Liver (tissue), 8 donors: ENCODE measurements at regions not wholly inside any gene's neighbourhood (a gene's known extent, or its start where the extent isn't known, plus 50 kb on each side); places are given as distances from the start of the nearest gene placed in this dataset.
A peak's percentile ranks its signal among the peaks of the same experiment; 100 is the strongest.

ENCODE experiments used
- DNase-seq: peaks from one replicate; pipeline ENCODE4 v3.0.0-alpha.2; 2017; ENCODE audit warnings: low spot score
- H3K27ac ChIP-seq, 2 donors: one replicate each; pipeline ENCODE4 v1.7.0; 2013; ENCODE audit warnings: inconsistent platforms in 2 of 2, low read length in 2 of 2, control low read depth in 1 of 2, low read depth in 1 of 2, mild to moderate bottlenecking in 1 of 2
- H3K27me3 ChIP-seq, 4 donors: one replicate each; pipeline versions ENCODE4 v1.6.1 to v1.7.0; 2013; ENCODE audit warnings: low read length in 3 of 4, inconsistent platforms in 1 of 4, mild to moderate bottlenecking in 1 of 4, moderate library complexity in 1 of 4; ENCODE audit not compliant: control insufficient read depth in 4 of 4, insufficient read depth in 4 of 4
- H3K36me3 ChIP-seq, 4 donors: one replicate each; pipeline versions ENCODE4 v1.6.1 to v1.7.0; 2013; ENCODE audit warnings: low read length in 3 of 4, mild to moderate bottlenecking in 3 of 4, low read depth in 1 of 4, moderate library complexity in 1 of 4; ENCODE audit not compliant: control insufficient read depth in 4 of 4, insufficient read depth in 3 of 4
- H3K4me1 ChIP-seq, 4 donors: one replicate each; pipeline versions ENCODE4 v1.6.1 to v1.7.0; 2013; ENCODE audit warnings: low read length in 3 of 4, mild to moderate bottlenecking in 3 of 4, moderate library complexity in 1 of 4; ENCODE audit not compliant: control insufficient read depth in 4 of 4, insufficient read depth in 4 of 4
- H3K4me3 ChIP-seq, 3 donors: one replicate each; pipeline versions ENCODE4 v1.6.1 to v1.7.0; 2013; ENCODE audit warnings: low read length in 3 of 3, control low read depth in 1 of 3, low read depth in 1 of 3, mild to moderate bottlenecking in 1 of 3
- H3K9ac ChIP-seq, 2 donors: one replicate each; pipeline ENCODE4 v1.7.0; 2013; ENCODE audit warnings: low read length in 2 of 2, mild to moderate bottlenecking in 2 of 2, moderate library complexity in 2 of 2, control low read depth in 1 of 2, low read depth in 1 of 2
- H3K9me3 ChIP-seq, 4 donors: one replicate each; pipeline versions ENCODE4 v1.6.1 to v1.7.0; 2013; ENCODE audit warnings: low read length in 3 of 4; ENCODE audit not compliant: control insufficient read depth in 4 of 4
- EGR1 ChIP-seq, 2 donors: IDR thresholded peaks; 2 replicates each; pipeline ENCODE4 v1.6.1; 2016 to 2018; ENCODE audit warnings: antibody characterized with exemption in 2 of 2, low read depth in 2 of 2
- FOXA1 ChIP-seq: IDR thresholded peaks from 2 replicates; pipeline ENCODE4 v1.6.1; 2016; ENCODE audit warnings: antibody characterized with exemption
- FOXA2 ChIP-seq: IDR thresholded peaks from 2 replicates; pipeline ENCODE4 v1.6.1; 2016; ENCODE audit warnings: antibody characterized with exemption
- GABPA ChIP-seq, 2 donors: IDR thresholded peaks in 1 of 2; conservative IDR thresholded peaks in 1 of 2; 2 replicates each; pipeline ENCODE4 v1.6.1; 2016; ENCODE audit warnings: antibody characterized with exemption in 2 of 2, mild to moderate bottlenecking in 1 of 2, moderate library complexity in 1 of 2
- HNF4A ChIP-seq, 2 donors: conservative IDR thresholded peaks; 2 replicates each; pipeline ENCODE4 v1.6.1; 2016; ENCODE audit warnings: antibody characterized with exemption in 2 of 2, mild to moderate bottlenecking in 2 of 2
- HNF4G ChIP-seq: IDR thresholded peaks from 2 replicates; pipeline ENCODE4 v1.6.1; 2016; ENCODE audit warnings: antibody characterized with exemption
- JUND ChIP-seq, 2 donors: IDR thresholded peaks; 2 replicates each; pipeline ENCODE4 v1.6.1; 2016; ENCODE audit warnings: antibody characterized with exemption in 2 of 2
- NR2F2 ChIP-seq: IDR thresholded peaks from 2 replicates; pipeline ENCODE4 v1.6.1; 2016; ENCODE audit warnings: antibody characterized with exemption
- RAD21 ChIP-seq, 2 donors: IDR thresholded peaks; 2 replicates each; pipeline ENCODE4 v1.6.1; 2016; ENCODE audit warnings: antibody characterized with exemption in 2 of 2, mild to moderate bottlenecking in 2 of 2
- RXRA ChIP-seq, 2 donors: IDR thresholded peaks; 2 replicates each; pipeline ENCODE4 v1.6.1; 2017 to 2018; ENCODE audit warnings: antibody characterized with exemption in 2 of 2, mild to moderate bottlenecking in 1 of 2
- SP1 ChIP-seq: IDR thresholded peaks from 2 replicates; pipeline ENCODE4 v1.6.1; 2018; ENCODE audit warnings: antibody characterized with exemption, mild to moderate bottlenecking
- YY1 ChIP-seq: IDR thresholded peaks from 2 replicates; pipeline ENCODE4 v1.6.1; 2016; ENCODE audit warnings: antibody characterized with exemption, mild to moderate bottlenecking
- WGBS: extraction: QIAGEN DNeasy Blood & Tissue Kit; methylation state at CpG from one replicate; pipeline ENCODE4 v1.1.7; 2013; 5-methylcytosine and 5-hydroxymethylcytosine counted together
- TF ChIP-seq, protein P1 (sequence below): fragments of 150-350 bp; IDR thresholded peaks from 2 replicates; pipeline ENCODE4 v1.5.1; 2017; ENCODE audit warnings: improper control_type of control experiment, low read depth, low read length; ENCODE audit not compliant: missing input control
- TF ChIP-seq, protein P2 (sequence below): IDR thresholded peaks from 2 replicates; pipeline ENCODE4 v1.6.1; 2016; ENCODE audit warnings: antibody characterized with exemption
- TF ChIP-seq, protein P3 (sequence below): IDR thresholded peaks from 2 replicates; pipeline ENCODE4 v1.6.1; 2016; ENCODE audit warnings: antibody characterized with exemption, mild to moderate bottlenecking
- TF ChIP-seq, protein P4 (sequence below): IDR thresholded peaks from 2 replicates; pipeline ENCODE4 v1.6.1; 2016; ENCODE audit warnings: antibody characterized with exemption
- TF ChIP-seq, protein P5 (sequence below): IDR thresholded peaks from 2 replicates; pipeline ENCODE4 v1.6.1; 2016; ENCODE audit warnings: antibody characterized with exemption
- donor health status: healthy.
- donor health status: healthy.
- donor health status: healthy.
- donor health status: healthy.
- donor health status: healthy.

DNA sequence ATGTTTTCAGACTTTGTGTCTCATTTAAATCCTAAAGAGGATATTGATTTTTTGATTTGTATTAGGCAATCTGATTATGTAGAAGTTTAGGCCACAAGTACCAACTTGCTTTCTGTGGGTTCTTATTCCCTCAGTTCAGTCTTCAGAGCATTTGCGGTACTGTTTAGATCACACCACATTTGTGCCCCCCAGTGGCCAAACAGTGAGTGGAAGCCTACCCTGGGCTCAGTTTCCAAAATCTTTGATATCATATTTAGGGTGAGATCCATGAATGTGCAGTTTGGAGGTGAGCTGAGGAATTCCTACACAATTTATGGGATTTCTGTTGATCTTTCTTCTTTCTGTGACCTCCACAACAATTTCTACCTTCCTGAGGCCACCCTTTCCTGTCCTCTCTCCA is 92.3 kb upstream of the FUT9 start:
- no peaks in the 10 kb centered on the region for H3K27me3 ChIP-seq
- H3K9me3 ChIP-seq: no peaks in the 10 kb centered on the region
- TF ChIP-seq HNF4A (conservative IDR thresholded peaks at IDR 0.05): no peak
- TF ChIP-seq, protein P1, sequence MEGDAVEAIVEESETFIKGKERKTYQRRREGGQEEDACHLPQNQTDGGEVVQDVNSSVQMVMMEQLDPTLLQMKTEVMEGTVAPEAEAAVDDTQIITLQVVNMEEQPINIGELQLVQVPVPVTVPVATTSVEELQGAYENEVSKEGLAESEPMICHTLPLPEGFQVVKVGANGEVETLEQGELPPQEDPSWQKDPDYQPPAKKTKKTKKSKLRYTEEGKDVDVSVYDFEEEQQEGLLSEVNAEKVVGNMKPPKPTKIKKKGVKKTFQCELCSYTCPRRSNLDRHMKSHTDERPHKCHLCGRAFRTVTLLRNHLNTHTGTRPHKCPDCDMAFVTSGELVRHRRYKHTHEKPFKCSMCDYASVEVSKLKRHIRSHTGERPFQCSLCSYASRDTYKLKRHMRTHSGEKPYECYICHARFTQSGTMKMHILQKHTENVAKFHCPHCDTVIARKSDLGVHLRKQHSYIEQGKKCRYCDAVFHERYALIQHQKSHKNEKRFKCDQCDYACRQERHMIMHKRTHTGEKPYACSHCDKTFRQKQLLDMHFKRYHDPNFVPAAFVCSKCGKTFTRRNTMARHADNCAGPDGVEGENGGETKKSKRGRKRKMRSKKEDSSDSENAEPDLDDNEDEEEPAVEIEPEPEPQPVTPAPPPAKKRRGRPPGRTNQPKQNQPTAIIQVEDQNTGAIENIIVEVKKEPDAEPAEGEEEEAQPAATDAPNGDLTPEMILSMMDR: peak; percentile 19
- TF ChIP-seq RAD21 (IDR thresholded peaks at IDR 0.05): peak; percentile 45 to 61
- WGBS: 74% methylated on average over 1 of the region's 1 CpG
- no peaks in the 10 kb centered on the region for H3K36me3 ChIP-seq
- H3K27ac ChIP-seq: no peak overlapping the region
- no peaks in the 10 kb centered on the region for H3K4me1 ChIP-seq
- DNase-seq: no peak
- H3K9ac ChIP-seq: no peak overlapping the region
- H3K4me3 ChIP-seq: no peak overlapping the region

DNA sequence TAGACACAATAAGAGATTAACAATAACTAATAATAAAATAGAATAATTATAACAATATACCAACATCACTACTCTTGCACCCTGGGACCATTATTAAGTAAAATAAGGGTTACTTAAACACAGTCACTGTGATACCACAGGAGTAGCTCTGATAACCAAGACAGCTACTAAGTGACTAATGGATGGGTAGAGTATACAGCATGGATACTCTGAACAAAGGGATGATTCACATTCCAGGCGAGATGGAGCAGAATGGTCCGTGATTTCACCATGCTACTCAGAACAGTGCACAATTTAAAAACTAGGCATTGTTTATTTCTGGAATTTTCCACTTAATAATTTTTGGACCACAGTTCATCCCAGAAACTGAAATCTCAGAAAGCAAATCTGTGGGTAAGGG is 80.0 kb upstream of the FUT9 start:
- no peak for TF ChIP-seq YY1
- TF ChIP-seq, protein P2, sequence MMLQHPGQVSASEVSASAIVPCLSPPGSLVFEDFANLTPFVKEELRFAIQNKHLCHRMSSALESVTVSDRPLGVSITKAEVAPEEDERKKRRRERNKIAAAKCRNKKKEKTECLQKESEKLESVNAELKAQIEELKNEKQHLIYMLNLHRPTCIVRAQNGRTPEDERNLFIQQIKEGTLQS: no peak
- no peak for TF ChIP-seq RAD21 (IDR thresholded peaks at IDR 0.05)
- TF ChIP-seq, protein P1: no peak
- no peak for TF ChIP-seq FOXA2
- TF ChIP-seq SP1: no peak
- TF ChIP-seq HNF4A (conservative IDR thresholded peaks at IDR 0.05): no peak
- TF ChIP-seq EGR1 (IDR thresholded peaks at IDR 0.05; ENCODE audit: low read depth in 2 of 2): no peak
- TF ChIP-seq JUND (IDR thresholded peaks at IDR 0.05): no peak
- no peak for TF ChIP-seq FOXA1
- TF ChIP-seq, protein P3, sequence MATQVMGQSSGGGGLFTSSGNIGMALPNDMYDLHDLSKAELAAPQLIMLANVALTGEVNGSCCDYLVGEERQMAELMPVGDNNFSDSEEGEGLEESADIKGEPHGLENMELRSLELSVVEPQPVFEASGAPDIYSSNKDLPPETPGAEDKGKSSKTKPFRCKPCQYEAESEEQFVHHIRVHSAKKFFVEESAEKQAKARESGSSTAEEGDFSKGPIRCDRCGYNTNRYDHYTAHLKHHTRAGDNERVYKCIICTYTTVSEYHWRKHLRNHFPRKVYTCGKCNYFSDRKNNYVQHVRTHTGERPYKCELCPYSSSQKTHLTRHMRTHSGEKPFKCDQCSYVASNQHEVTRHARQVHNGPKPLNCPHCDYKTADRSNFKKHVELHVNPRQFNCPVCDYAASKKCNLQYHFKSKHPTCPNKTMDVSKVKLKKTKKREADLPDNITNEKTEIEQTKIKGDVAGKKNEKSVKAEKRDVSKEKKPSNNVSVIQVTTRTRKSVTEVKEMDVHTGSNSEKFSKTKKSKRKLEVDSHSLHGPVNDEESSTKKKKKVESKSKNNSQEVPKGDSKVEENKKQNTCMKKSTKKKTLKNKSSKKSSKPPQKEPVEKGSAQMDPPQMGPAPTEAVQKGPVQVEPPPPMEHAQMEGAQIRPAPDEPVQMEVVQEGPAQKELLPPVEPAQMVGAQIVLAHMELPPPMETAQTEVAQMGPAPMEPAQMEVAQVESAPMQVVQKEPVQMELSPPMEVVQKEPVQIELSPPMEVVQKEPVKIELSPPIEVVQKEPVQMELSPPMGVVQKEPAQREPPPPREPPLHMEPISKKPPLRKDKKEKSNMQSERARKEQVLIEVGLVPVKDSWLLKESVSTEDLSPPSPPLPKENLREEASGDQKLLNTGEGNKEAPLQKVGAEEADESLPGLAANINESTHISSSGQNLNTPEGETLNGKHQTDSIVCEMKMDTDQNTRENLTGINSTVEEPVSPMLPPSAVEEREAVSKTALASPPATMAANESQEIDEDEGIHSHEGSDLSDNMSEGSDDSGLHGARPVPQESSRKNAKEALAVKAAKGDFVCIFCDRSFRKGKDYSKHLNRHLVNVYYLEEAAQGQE: no peak
- TF ChIP-seq, protein P4, sequence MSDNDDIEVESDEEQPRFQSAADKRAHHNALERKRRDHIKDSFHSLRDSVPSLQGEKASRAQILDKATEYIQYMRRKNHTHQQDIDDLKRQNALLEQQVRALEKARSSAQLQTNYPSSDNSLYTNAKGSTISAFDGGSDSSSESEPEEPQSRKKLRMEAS: no peak
- no peak for TF ChIP-seq HNF4G
- TF ChIP-seq NR2F2: no peak
- TF ChIP-seq RXRA (IDR thresholded peaks at IDR 0.05): no peak
- TF ChIP-seq, protein P5, sequence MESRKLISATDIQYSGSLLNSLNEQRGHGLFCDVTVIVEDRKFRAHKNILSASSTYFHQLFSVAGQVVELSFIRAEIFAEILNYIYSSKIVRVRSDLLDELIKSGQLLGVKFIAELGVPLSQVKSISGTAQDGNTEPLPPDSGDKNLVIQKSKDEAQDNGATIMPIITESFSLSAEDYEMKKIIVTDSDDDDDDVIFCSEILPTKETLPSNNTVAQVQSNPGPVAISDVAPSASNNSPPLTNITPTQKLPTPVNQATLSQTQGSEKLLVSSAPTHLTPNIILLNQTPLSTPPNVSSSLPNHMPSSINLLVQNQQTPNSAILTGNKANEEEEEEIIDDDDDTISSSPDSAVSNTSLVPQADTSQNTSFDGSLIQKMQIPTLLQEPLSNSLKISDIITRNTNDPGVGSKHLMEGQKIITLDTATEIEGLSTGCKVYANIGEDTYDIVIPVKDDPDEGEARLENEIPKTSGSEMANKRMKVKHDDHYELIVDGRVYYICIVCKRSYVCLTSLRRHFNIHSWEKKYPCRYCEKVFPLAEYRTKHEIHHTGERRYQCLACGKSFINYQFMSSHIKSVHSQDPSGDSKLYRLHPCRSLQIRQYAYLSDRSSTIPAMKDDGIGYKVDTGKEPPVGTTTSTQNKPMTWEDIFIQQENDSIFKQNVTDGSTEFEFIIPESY: no peak
- TF ChIP-seq GABPA (IDR thresholded peaks at IDR 0.05 in 1 of 2, conservative IDR thresholded peaks at IDR 0.05 in 1 of 2): no peak
- Histone ChIP-seq H3K27ac (no peak overlapping the region), H3K4me1 (no peaks in the 10 kb centered on the region)

More for the DNA sequence above, 80.0 kb upstream of the FUT9 start:
- Histone ChIP-seq H3K9me3 (no peaks in the 10 kb centered on the region), H3K36me3 (no peaks in the 10 kb centered on the region), H3K9ac (no peak overlapping the region), H3K27me3 (no peaks in the 10 kb centered on the region), H3K4me3 (no peak overlapping the region)
- no peak for DNase-seq
- 53% methylated on average over 2 of the region's 2 CpGs for WGBS
